ENCODE measurements at regions not wholly inside any gene's neighbourhood (a gene's known extent, or its start where the extent isn't known, plus 50 kb on each side); places are given as distances from the start of the nearest gene placed in this dataset.

DNA sequence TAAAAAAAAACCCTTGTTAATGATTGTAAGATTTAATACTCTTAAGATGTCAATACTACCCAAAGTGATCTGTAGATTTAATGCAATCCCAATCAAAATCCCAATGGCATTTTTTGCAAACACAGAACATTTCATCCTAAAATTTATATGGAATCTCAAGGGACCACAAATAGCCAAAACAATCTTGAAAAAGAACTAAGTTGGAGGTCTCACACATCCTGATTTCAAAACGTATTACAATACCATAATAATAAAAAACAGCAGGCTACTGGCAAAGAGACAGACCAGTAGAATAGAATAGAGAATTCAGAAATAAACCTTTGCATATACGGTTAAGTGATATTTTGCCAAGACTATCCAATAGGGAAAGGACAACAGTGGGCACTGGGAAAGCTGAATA lies 331.9 kb upstream of the JARID2 start:
- no peak for DNase-seq (ENCODE audit: low read depth, low spot score)
- H3K36me3 ChIP-seq (ENCODE audit: control insufficient read depth in 2 of 2, insufficient read depth in 2 of 2, low read length in 1 of 2) = no peaks in the 10 kb centered on the region
- H3K9me3 ChIP-seq (replicated peaks; ENCODE audit: control insufficient read depth, insufficient read depth, low read length) = peaks cover 6% of the 10 kb centered on the region; the same call in 2 of the 3 replicates
- TF ChIP-seq TARDBP (IDR thresholded peaks at IDR 0.05; ENCODE audit: borderline replicate concordance) (no peak), NFYA (IDR thresholded peaks at IDR 0.05; ENCODE audit: borderline replicate concordance, low read depth, low read length) (no peak), TCF3 (IDR thresholded peaks at IDR 0.05; ENCODE audit: borderline replicate concordance, insufficient read depth, low read depth, low read length) (no peak), SMC3 (IDR thresholded peaks at IDR 0.05; ENCODE audit: borderline replicate concordance, low read length) (no peak), CREM (IDR thresholded peaks at IDR 0.05; ENCODE audit: low read depth) (no peak), CHD2 (IDR thresholded peaks at IDR 0.05; ENCODE audit: borderline replicate concordance, low read depth, low read length) (no peak), FOS (IDR thresholded peaks at IDR 0.05; ENCODE audit: borderline replicate concordance, extremely low read depth, insufficient read length) (no peak), SMARCA5 (IDR thresholded peaks at IDR 0.05) (no peak), NR2C2 (IDR thresholded peaks at IDR 0.05; ENCODE audit: borderline replicate concordance, control insufficient read depth, insufficient read length, low read depth) (no peak)
- TF ChIP-seq, protein P1, sequence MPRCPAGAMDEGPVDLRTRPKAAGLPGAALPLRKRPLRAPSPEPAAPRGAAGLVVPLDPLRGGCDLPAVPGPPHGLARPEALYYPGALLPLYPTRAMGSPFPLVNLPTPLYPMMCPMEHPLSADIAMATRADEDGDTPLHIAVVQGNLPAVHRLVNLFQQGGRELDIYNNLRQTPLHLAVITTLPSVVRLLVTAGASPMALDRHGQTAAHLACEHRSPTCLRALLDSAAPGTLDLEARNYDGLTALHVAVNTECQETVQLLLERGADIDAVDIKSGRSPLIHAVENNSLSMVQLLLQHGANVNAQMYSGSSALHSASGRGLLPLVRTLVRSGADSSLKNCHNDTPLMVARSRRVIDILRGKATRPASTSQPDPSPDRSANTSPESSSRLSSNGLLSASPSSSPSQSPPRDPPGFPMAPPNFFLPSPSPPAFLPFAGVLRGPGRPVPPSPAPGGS (IDR thresholded peaks at IDR 0.05; ENCODE audit: borderline replicate concordance, insufficient read depth, low read depth, low read length, poor library complexity, severe bottlenecking) = no peak
- TF ChIP-seq, protein P2, sequence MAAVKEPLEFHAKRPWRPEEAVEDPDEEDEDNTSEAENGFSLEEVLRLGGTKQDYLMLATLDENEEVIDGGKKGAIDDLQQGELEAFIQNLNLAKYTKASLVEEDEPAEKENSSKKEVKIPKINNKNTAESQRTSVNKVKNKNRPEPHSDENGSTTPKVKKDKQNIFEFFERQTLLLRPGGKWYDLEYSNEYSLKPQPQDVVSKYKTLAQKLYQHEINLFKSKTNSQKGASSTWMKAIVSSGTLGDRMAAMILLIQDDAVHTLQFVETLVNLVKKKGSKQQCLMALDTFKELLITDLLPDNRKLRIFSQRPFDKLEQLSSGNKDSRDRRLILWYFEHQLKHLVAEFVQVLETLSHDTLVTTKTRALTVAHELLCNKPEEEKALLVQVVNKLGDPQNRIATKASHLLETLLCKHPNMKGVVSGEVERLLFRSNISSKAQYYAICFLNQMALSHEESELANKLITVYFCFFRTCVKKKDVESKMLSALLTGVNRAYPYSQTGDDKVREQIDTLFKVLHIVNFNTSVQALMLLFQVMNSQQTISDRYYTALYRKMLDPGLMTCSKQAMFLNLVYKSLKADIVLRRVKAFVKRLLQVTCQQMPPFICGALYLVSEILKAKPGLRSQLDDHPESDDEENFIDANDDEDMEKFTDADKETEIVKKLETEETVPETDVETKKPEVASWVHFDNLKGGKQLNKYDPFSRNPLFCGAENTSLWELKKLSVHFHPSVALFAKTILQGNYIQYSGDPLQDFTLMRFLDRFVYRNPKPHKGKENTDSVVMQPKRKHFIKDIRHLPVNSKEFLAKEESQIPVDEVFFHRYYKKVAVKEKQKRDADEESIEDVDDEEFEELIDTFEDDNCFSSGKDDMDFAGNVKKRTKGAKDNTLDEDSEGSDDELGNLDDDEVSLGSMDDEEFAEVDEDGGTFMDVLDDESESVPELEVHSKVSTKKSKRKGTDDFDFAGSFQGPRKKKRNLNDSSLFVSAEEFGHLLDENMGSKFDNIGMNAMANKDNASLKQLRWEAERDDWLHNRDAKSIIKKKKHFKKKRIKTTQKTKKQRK (IDR thresholded peaks at IDR 0.05; ENCODE audit: low read depth, low read length) = no peak
- TF ChIP-seq, protein P3, sequence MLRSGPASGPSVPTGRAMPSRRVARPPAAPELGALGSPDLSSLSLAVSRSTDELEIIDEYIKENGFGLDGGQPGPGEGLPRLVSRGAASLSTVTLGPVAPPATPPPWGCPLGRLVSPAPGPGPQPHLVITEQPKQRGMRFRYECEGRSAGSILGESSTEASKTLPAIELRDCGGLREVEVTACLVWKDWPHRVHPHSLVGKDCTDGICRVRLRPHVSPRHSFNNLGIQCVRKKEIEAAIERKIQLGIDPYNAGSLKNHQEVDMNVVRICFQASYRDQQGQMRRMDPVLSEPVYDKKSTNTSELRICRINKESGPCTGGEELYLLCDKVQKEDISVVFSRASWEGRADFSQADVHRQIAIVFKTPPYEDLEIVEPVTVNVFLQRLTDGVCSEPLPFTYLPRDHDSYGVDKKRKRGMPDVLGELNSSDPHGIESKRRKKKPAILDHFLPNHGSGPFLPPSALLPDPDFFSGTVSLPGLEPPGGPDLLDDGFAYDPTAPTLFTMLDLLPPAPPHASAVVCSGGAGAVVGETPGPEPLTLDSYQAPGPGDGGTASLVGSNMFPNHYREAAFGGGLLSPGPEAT (IDR thresholded peaks at IDR 0.05; ENCODE audit: low read depth) = no peak
- TF ChIP-seq, protein P4, sequence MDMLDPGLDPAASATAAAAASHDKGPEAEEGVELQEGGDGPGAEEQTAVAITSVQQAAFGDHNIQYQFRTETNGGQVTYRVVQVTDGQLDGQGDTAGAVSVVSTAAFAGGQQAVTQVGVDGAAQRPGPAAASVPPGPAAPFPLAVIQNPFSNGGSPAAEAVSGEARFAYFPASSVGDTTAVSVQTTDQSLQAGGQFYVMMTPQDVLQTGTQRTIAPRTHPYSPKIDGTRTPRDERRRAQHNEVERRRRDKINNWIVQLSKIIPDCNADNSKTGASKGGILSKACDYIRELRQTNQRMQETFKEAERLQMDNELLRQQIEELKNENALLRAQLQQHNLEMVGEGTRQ (IDR thresholded peaks at IDR 0.05; ENCODE audit: borderline replicate concordance, low read depth, low read length) = no peak
- TF ChIP-seq, protein P5, sequence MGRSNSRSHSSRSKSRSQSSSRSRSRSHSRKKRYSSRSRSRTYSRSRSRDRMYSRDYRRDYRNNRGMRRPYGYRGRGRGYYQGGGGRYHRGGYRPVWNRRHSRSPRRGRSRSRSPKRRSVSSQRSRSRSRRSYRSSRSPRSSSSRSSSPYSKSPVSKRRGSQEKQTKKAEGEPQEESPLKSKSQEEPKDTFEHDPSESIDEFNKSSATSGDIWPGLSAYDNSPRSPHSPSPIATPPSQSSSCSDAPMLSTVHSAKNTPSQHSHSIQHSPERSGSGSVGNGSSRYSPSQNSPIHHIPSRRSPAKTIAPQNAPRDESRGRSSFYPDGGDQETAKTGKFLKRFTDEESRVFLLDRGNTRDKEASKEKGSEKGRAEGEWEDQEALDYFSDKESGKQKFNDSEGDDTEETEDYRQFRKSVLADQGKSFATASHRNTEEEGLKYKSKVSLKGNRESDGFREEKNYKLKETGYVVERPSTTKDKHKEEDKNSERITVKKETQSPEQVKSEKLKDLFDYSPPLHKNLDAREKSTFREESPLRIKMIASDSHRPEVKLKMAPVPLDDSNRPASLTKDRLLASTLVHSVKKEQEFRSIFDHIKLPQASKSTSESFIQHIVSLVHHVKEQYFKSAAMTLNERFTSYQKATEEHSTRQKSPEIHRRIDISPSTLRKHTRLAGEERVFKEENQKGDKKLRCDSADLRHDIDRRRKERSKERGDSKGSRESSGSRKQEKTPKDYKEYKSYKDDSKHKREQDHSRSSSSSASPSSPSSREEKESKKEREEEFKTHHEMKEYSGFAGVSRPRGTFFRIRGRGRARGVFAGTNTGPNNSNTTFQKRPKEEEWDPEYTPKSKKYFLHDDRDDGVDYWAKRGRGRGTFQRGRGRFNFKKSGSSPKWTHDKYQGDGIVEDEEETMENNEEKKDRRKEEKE (IDR thresholded peaks at IDR 0.05) = no peak
- no peaks in the 10 kb centered on the region for H4K20me1 ChIP-seq (ENCODE audit: control insufficient read depth, insufficient read depth)
- RAD21 ChIA-PET (ENCODE audit: unreplicated experiment) = no interaction called here
- CTCF ChIA-PET = no interaction called here
- no peaks in the 10 kb centered on the region for H3K27me3 ChIP-seq (replicated peaks in 1 of 2; ENCODE audit: control insufficient read depth in 2 of 2, insufficient read depth in 2 of 2, low read length in 1 of 2)
- ATAC-seq = no peak
- H3K4me2 ChIP-seq (ENCODE audit: control insufficient read depth, insufficient read depth) = no peak overlapping the region
- H3K9ac ChIP-seq (ENCODE audit: control insufficient read depth, insufficient read depth, low read length) = no peak overlapping the region
- in situ Hi-C loops (cut with MboI) = no loop called here
- no TSS peak for BruUV-seq (replicated peaks)
- FAIRE-seq = no peak
- no peak overlapping the region for H3K4me3 ChIP-seq
- H3K27ac ChIP-seq (ENCODE audit: control insufficient read depth, insufficient read depth) = no peak overlapping the region
- no peaks in the 10 kb centered on the region for H3K79me2 ChIP-seq (ENCODE audit: control insufficient read depth, insufficient read depth, low read length)
- intact Hi-C loops (cut with micrococcal nuclease; ENCODE audit: unreplicated experiment) = loop anchor here (5.0 to 10.0 kb wide), 2 partner anchors 43 to 331 kb away; partner anchors contain the start of gene JARID2
- H3K4me1 ChIP-seq (ENCODE audit: control insufficient read depth, insufficient read depth, low read length) = peaks cover 23% of the 10 kb centered on the region
- WGBS (ENCODE audit: insufficient coverage, insufficient replicate concordance, low lambda C conversion rate, missing lambda C conversion rate) = 81% methylated on average over 2 of the region's 2 CpGs
- POLR2A ChIA-PET = no interaction called here
- SMC1A ChIA-PET (ENCODE audit: uncharacterized antibody, unreplicated experiment) = no interaction called here
- no peak overlapping the region for H2AFZ ChIP-seq (ENCODE audit: control insufficient read depth, low read depth, low read length)

All from GM12878 (cell line).